ENCODE measurements at regions not wholly inside any gene's neighbourhood (a gene's known extent, or its start where the extent isn't known, plus 50 kb on each side); places are given as distances from the start of the nearest gene placed in this dataset.

DNA sequence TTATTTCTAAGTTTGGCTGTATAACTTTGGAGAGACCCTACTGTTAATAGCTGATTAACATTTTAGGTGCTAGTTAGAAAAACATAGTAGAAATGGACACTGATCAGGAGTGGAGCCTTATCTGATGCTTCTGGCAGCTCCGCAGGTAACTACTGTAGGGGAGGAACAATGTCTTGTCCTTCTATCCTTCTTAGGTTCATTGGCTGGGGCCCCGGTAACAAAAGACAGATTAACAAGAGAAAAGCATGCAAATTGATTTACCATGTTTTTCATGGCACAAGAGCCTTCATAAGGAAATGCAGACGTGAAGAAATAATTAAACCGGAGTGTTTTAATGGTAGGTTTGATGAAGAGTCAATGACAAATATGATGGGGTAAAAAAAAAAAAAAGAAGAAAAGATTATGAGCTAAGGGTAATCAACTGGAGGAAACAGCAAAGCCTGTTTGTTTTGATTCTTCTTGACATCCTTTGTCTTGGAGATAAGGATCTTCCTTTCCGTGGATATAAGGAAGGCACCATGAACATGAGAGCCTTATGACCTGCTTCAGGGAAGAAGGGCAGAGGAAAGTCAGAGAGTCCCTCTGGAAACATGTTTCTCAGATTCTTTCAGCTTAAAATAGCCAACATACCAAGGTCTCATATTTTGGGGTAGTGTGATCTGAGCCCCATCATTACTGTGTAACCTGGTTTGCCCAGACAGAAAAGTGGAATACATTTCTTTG, 62.4 kb upstream of the GCFC2 start:
- TF ChIP-seq POLR2A (IDR thresholded peaks at IDR 0.05) = no peak
- TF ChIP-seq, protein P1, sequence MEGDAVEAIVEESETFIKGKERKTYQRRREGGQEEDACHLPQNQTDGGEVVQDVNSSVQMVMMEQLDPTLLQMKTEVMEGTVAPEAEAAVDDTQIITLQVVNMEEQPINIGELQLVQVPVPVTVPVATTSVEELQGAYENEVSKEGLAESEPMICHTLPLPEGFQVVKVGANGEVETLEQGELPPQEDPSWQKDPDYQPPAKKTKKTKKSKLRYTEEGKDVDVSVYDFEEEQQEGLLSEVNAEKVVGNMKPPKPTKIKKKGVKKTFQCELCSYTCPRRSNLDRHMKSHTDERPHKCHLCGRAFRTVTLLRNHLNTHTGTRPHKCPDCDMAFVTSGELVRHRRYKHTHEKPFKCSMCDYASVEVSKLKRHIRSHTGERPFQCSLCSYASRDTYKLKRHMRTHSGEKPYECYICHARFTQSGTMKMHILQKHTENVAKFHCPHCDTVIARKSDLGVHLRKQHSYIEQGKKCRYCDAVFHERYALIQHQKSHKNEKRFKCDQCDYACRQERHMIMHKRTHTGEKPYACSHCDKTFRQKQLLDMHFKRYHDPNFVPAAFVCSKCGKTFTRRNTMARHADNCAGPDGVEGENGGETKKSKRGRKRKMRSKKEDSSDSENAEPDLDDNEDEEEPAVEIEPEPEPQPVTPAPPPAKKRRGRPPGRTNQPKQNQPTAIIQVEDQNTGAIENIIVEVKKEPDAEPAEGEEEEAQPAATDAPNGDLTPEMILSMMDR (IDR thresholded peaks at IDR 0.05) = no peak
